B cell (primary cell): ENCODE measurements at regions not wholly inside any gene's neighbourhood (a gene's known extent, or its start where the extent isn't known, plus 50 kb on each side); places are given as distances from the start of the nearest gene placed in this dataset.

Experiments
- ATAC-seq: fragments of 200-7000 bp; cut with Tn5 transposase; one replicate; pipeline ENCODE4 v1.10.0; 2021; ENCODE audit warnings: low read depth, mild to moderate bottlenecking, moderate number of reproducible peaks, moderate library complexity
- CTCF ChIA-PET: fragments of 350-600 bp; sonication (Branson Sonifier 250); formaldehyde crosslinking; loops from one replicate; lab custom pipeline; 2021; ENCODE audit warnings: antibody characterized with exemption, inconsistent platforms; lab: Charles Lee
- POLR2A ChIA-PET: fragments of 350-600 bp; sonication (Branson Sonifier 250); formaldehyde crosslinking; loops from one replicate; lab custom pipeline; 2021; ENCODE audit warnings: antibody characterized with exemption; lab: Charles Lee
- DNase-seq: peaks from one replicate; pipeline ENCODE4 v3.0.0; 2013
- H2AFZ ChIP-seq: 2 replicates; pipeline ENCODE4 v1.6.1; 2012; ENCODE audit warnings: mild to moderate bottlenecking, low read depth, low read length; ENCODE audit not compliant: insufficient read depth, poor library complexity, severe bottlenecking
- H3K27ac ChIP-seq, 2 donors: 1 replicate in 1 of 2; 2 replicates in 1 of 2; pipeline ENCODE4 v1.5.1; 2012 to 2013; ENCODE audit warnings: low read length in 2 of 2, mild to moderate bottlenecking in 2 of 2, moderate library complexity in 1 of 2
- H3K27me3 ChIP-seq, 4 experiments: fragments of 200-600 bp in 1 of 4; sonication (generic) in 1 of 4; replicated peaks in 1 of 4; 1 replicate in 2 of 4; 2 replicates in 2 of 4; pipeline versions ENCODE4 v1.6.1 to v1.7.0; 2013 to 2016; ENCODE audit warnings: low read length in 3 of 4, mild to moderate bottlenecking in 2 of 4, mixed read lengths in 1 of 4, moderate library complexity in 1 of 4; ENCODE audit not compliant: insufficient read depth in 4 of 4, control insufficient read depth in 3 of 4; ENCODE audit errors: control extremely low read depth in 1 of 4
- H3K36me3 ChIP-seq, 2 experiments: replicated peaks in 1 of 2; 1 replicate in 1 of 2; 2 replicates in 1 of 2; pipeline versions ENCODE4 v1.6.1 to v1.7.1; 2013; ENCODE audit warnings: low read length in 1 of 2; ENCODE audit not compliant: insufficient read depth in 2 of 2, control insufficient read depth in 1 of 2; ENCODE audit errors: control extremely low read depth in 1 of 2, extremely low read depth in 1 of 2
- H3K4me1 ChIP-seq, 2 donors: fragments of 200-600 bp in 1 of 2; sonication (generic) in 1 of 2; 1 replicate in 1 of 2; 2 replicates in 1 of 2; pipeline versions ENCODE4 v1.5.1 to v1.6.1; 2013 to 2017; ENCODE audit warnings: low read length in 2 of 2; ENCODE audit not compliant: control insufficient read depth in 2 of 2, insufficient read depth in 2 of 2
- H3K4me2 ChIP-seq: replicated peaks from 2 replicates; pipeline ENCODE3; 2012; ENCODE audit warnings: mild to moderate bottlenecking, low read depth, low read length; ENCODE audit not compliant: poor library complexity, severe bottlenecking
- H3K4me3 ChIP-seq, 5 experiments: fragments of 200-600 bp in 1 of 5; sonication (generic) in 1 of 5; 1 replicate in 3 of 5; 2 replicates in 2 of 5; pipeline versions ENCODE4 v1.5.1 to v1.7.0; 2011 to 2016; ENCODE audit warnings: low read length in 4 of 5, mild to moderate bottlenecking in 4 of 5, low read depth in 2 of 5, control low read depth in 1 of 5, moderate library complexity in 1 of 5; ENCODE audit not compliant: insufficient read depth in 1 of 5; ENCODE audit errors: control extremely low read depth in 1 of 5, extremely low read depth in 1 of 5
- H3K79me2 ChIP-seq: fragments of 200-600 bp; sonication (generic); one replicate; pipeline ENCODE4 v1.6.0; 2016; ENCODE audit warnings: low read length; ENCODE audit not compliant: control insufficient read depth, insufficient read depth
- H3K9ac ChIP-seq: fragments of 200-600 bp; sonication (generic); 2 replicates; pipeline ENCODE4 v1.6.1; 2017; ENCODE audit warnings: mild to moderate bottlenecking, low read length, moderate library complexity
- H3K9me3 ChIP-seq, 3 donors: one replicate each; pipeline versions ENCODE4 v1.6.1 to v1.7.1; 2013; ENCODE audit warnings: low read length in 2 of 3; ENCODE audit not compliant: control insufficient read depth in 2 of 3, insufficient read depth in 1 of 3; ENCODE audit errors: control extremely low read depth in 1 of 3
- H4K20me1 ChIP-seq: 2 replicates; pipeline ENCODE4 v1.6.0; 2012; ENCODE audit warnings: mild to moderate bottlenecking, low read length; ENCODE audit not compliant: insufficient read depth, control insufficient read depth, poor library complexity, severe bottlenecking
- H3K27ac Mint-ChIP-seq: one replicate; pipeline ENCODE4 v1.8.0; 2021; ENCODE audit warnings: mixed read lengths
- H3K27me3 Mint-ChIP-seq: one replicate; pipeline ENCODE4 v1.8.0; 2021; ENCODE audit warnings: mixed read lengths
- H3K4me1 Mint-ChIP-seq: one replicate; pipeline ENCODE4 v1.8.0; 2021; ENCODE audit warnings: mixed read lengths
- H3K4me3 Mint-ChIP-seq: one replicate; pipeline ENCODE4 v1.8.0; 2021; ENCODE audit warnings: mixed read lengths
- H3K9me3 Mint-ChIP-seq: one replicate; pipeline ENCODE4 v1.8.0; 2022; ENCODE audit warnings: mixed read lengths; ENCODE audit not compliant: insufficient read depth
- EZH2 ChIP-seq: IDR thresholded peaks from 2 replicates; pipeline ENCODE4 v1.6.1; 2012; ENCODE audit warnings: borderline replicate concordance, low read depth, mild to moderate bottlenecking, moderate library complexity, low read length; ENCODE audit not compliant: insufficient read depth, poor library complexity, severe bottlenecking
- WGBS: methylation state at CpG from one replicate; pipeline ENCODE4 v1.1.5; 2013; ENCODE audit warnings: missing lambda C conversion rate; ENCODE audit not compliant: insufficient coverage; 5-methylcytosine and 5-hydroxymethylcytosine counted together
- intact Hi-C: fragments of 100-400 bp; cut with micrococcal nuclease; formaldehyde crosslinking; loops from one replicate; pipeline ENCODE4 v1.10.0; 2022
- TF ChIP-seq, protein P1 (sequence below): fragments of 200-600 bp; IDR thresholded peaks from one replicate; pipeline ENCODE4 v1.8.0; 2022; ENCODE audit warnings: antibody characterized with exemption, mild to moderate bottlenecking

DNA sequence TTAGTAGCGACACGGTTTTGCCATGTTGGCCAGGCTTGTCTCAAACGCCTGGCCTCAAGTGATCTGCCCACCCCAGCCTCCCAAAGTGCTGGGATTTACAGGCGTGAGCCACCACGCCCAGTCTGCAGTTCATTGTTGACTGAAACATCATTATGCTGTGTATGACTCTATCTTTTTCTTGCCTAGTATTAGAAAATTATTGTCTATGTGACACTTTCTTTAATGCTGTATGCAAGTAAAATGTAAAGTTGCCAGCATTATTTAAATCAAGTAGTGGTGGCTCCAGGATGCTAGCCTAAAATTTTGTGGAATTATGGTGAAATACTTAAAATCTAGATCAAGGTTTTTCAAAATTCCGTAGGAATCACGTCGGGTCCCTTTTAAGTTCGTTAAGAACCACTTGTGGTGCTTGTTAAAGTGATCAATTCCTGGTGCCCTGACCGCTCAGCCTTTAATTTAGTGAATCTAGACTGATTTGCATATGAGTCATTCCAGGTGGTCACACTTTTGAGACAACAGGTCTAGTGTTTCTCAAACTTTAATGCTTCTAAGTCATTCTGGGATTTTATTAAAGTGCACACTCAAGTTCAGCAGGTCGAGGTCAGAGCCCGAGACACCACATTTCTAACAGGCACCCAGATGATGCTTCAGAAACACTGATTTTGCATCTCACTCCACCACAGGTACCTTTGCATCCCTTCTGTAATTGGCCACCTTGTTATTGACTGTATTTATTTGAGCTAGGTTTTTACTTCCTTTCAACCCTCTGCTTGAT is 132.6 kb upstream of the MTHFD1L start:
- CTCF ChIA-PET = interaction anchor here (1.4 to 3.2 kb wide), 2 partner anchors 16 to 315 kb away, joined by 4 to 17 read pairs; no protein-coding TSS in a partner anchor
- intact Hi-C loops = no loop called here
- Histone ChIP-seq H3K4me3 (no peak overlapping the region), H3K79me2 (peaks cover 99% of the 10 kb centered on the region), H3K9ac (no peak overlapping the region), H3K4me1 (peaks cover 8 to 14% of the 10 kb centered on the region in 2 donors), H4K20me1 (peaks cover 29% of the 10 kb centered on the region), H3K9me3 (no peaks in the 10 kb centered on the region), H3K27ac (peak overlapping the region in 1 of 2 donors; percentile 20), H3K27me3 (no peaks in the 10 kb centered on the region), H3K36me3 (peaks cover 0 to 29% of the 10 kb centered on the region in 2 experiments), H2AFZ (no peak overlapping the region), H3K4me2 (peak overlapping the region; percentile 21)
- no peaks in the 10 kb centered on the region for H3K9me3 Mint-ChIP-seq
- 76% methylated on average over 8 of the region's 12 CpGs for WGBS
- peak overlapping the region; percentile 73 for H3K27ac Mint-ChIP-seq
- H3K27me3 Mint-ChIP-seq = no peaks in the 10 kb centered on the region
- DNase-seq (peak; percentile 19), ATAC-seq (peak; percentile 60)
- POLR2A ChIA-PET = no interaction called here
- peak overlapping the region; percentile 30 for H3K4me3 Mint-ChIP-seq
- TF ChIP-seq EZH2 = no peak
- TF ChIP-seq, protein P1, sequence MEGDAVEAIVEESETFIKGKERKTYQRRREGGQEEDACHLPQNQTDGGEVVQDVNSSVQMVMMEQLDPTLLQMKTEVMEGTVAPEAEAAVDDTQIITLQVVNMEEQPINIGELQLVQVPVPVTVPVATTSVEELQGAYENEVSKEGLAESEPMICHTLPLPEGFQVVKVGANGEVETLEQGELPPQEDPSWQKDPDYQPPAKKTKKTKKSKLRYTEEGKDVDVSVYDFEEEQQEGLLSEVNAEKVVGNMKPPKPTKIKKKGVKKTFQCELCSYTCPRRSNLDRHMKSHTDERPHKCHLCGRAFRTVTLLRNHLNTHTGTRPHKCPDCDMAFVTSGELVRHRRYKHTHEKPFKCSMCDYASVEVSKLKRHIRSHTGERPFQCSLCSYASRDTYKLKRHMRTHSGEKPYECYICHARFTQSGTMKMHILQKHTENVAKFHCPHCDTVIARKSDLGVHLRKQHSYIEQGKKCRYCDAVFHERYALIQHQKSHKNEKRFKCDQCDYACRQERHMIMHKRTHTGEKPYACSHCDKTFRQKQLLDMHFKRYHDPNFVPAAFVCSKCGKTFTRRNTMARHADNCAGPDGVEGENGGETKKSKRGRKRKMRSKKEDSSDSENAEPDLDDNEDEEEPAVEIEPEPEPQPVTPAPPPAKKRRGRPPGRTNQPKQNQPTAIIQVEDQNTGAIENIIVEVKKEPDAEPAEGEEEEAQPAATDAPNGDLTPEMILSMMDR = no peak
- H3K4me1 Mint-ChIP-seq = peaks cover 53% of the 10 kb centered on the region

DNA sequence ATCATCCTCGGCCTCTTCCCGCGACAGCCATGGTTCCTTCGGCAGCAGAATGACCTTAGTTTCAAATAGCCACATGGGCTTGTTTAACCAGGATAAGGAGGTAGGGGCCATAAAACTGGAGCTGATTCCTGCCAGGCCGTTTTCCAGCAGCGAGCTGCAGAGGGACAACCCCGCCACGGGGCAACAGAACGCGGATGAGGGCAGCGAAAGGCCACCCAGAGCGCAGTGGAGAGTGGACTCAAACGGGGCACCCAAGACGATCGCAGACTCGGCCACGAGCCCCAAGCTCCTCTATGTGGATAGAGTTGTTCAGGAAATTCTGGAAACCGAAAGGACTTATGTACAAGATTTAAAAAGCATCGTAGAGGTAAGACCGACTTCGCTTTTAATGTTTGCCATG is 131.8 kb upstream of the MTHFD1L start:
- peaks cover 59% of the 10 kb centered on the region for H3K4me1 Mint-ChIP-seq
- peaks cover 99% of the 10 kb centered on the region for H3K79me2 ChIP-seq
- no peak for ATAC-seq
- POLR2A ChIA-PET = interaction anchor here (0.7 kb wide), 1 partner anchor 133 kb away, joined by 3 read pairs; no protein-coding TSS in a partner anchor
- peaks cover 8 to 14% of the 10 kb centered on the region in 2 donors for H3K4me1 ChIP-seq
- no peak overlapping the region for H3K4me3 Mint-ChIP-seq
- CTCF ChIA-PET = interaction anchor here (3.2 kb wide), 1 partner anchor 316 kb away, joined by 17 read pairs; no protein-coding TSS in a partner anchor
- intact Hi-C loops = no loop called here
- H3K9me3 Mint-ChIP-seq = no peaks in the 10 kb centered on the region
- no peak overlapping the region for H3K4me3 ChIP-seq
- H3K27me3 ChIP-seq = no peaks in the 10 kb centered on the region
- H3K4me2 ChIP-seq = no peak overlapping the region
- no peak overlapping the region for H3K9ac ChIP-seq
- H2AFZ ChIP-seq = no peak overlapping the region
- peaks cover 29% of the 10 kb centered on the region for H4K20me1 ChIP-seq
- TF ChIP-seq, protein P1 = no peak
- TF ChIP-seq EZH2 = no peak
- peak overlapping the region in 1 of 2 donors; percentile 20 for H3K27ac ChIP-seq
- H3K36me3 ChIP-seq = peaks cover 0 to 29% of the 10 kb centered on the region in 2 experiments
- H3K9me3 ChIP-seq = no peaks in the 10 kb centered on the region
- WGBS = 99% methylated on average over 21 of the region's 21 CpGs
- H3K27ac Mint-ChIP-seq = peak overlapping the region; percentile 73
- DNase-seq = no peak
- no peaks in the 10 kb centered on the region for H3K27me3 Mint-ChIP-seq
